HCT116 (cell line): ENCODE measurements at regions not wholly inside any gene's neighbourhood (a gene's known extent, or its start where the extent isn't known, plus 50 kb on each side); places are given as distances from the start of the nearest gene placed in this dataset.

Source experiments
- ATAC-seq: fragments of 200-7000 bp; cut with Tn5 transposase; 2 replicates; pipeline ENCODE4 v1.9.1; 2020; ENCODE audit warnings: mild to moderate bottlenecking, moderate library complexity
- BruUV-seq: library from RNA; stranded (reverse); fragments of 400-500 nt; replicated peaks from 2 replicates; lab custom pipeline; 2021; lab: Mats Ljungman, UMichigan
- CTCF ChIA-PET: fragments of 300-600 bp; sonication (Branson Sonifier 250); formaldehyde crosslinking; loops from one replicate; lab custom pipeline; 2021; ENCODE audit warnings: antibody characterized with exemption; lab: Charles Lee
- POLR2A ChIA-PET: fragments of 300-600, 350-600 bp; sonication (Branson Sonifier 250); formaldehyde crosslinking; loops from one replicate; lab custom pipeline; 2021; ENCODE audit warnings: antibody characterized with exemption; lab: Charles Lee
- RAD21 ChIA-PET, 2 experiments: fragments of 300-600 bp; sonication (Branson Sonifier 250); formaldehyde crosslinking; loops; one replicate each; lab custom pipeline; 2023; ENCODE audit warnings: low total read pairs in 2 of 2; ENCODE audit not compliant: uncharacterized antibody in 2 of 2, unreplicated experiment in 2 of 2, low non-redundant PET in 1 of 2; lab: Charles Lee
- DNase-seq: peaks from one replicate; pipeline ENCODE4 v3.0.0-alpha.2; 2010; ENCODE audit warnings: low read depth, low spot score
- H2AFZ ChIP-seq: fragments of 200-600 bp; shearing (Covaris generic), sonication (generic); 2 replicates; pipeline ENCODE4 v1.6.1; 2017; ENCODE audit warnings: low read depth, mixed run types, mixed read lengths, antibody characterized with exemption, low read length; ENCODE audit not compliant: poor library complexity, severe bottlenecking
- H3K27ac ChIP-seq: 2 replicates; pipeline ENCODE4 v1.5.1; 2012; ENCODE audit warnings: low read depth, low read length
- H3K27me3 ChIP-seq: fragments of 200-600 bp; sonication (generic); 2 replicates; pipeline ENCODE4 v1.6.1; 2016; ENCODE audit warnings: mixed run types, low read length, mixed read lengths; ENCODE audit not compliant: insufficient read depth
- H3K36me3 ChIP-seq, 2 experiments: fragments of 200-500 bp in 1 of 2; fragments of 200-600 bp in 1 of 2; sonication (Bioruptor generic) in 1 of 2; sonication (generic) in 1 of 2; 2 replicates each; pipeline versions ENCODE4 v1.5.1 to v1.6.1; 2014 to 2016; ENCODE audit warnings: low read length in 2 of 2, inconsistent platforms in 1 of 2, mixed read lengths in 1 of 2, mixed run types in 1 of 2; ENCODE audit not compliant: insufficient read depth in 2 of 2, control insufficient read depth in 1 of 2
- H3K4me1 ChIP-seq, 2 experiments: fragments of 200-600 bp in 1 of 2; sonication (generic) in 1 of 2; 2 replicates each; pipeline versions ENCODE4 v1.5.1 to v1.6.1; 2012 to 2017; ENCODE audit warnings: low read length in 2 of 2, inconsistent platforms in 1 of 2, mild to moderate bottlenecking in 1 of 2, mixed read lengths in 1 of 2, mixed run types in 1 of 2, moderate library complexity in 1 of 2; ENCODE audit not compliant: insufficient read depth in 2 of 2, control insufficient read depth in 1 of 2
- H3K4me2 ChIP-seq: fragments of 200-600 bp; sonication (generic); 2 replicates; pipeline ENCODE4 v1.6.1; 2017; ENCODE audit warnings: mixed run types, low read length, mixed read lengths
- H3K4me3 ChIP-seq, 2 experiments: fragments of 200-600 bp in 1 of 2; sonication (generic) in 1 of 2; replicated peaks in 1 of 2; 2 replicates each; pipeline ENCODE4 v1.5.1; 2011 to 2016; ENCODE audit warnings: low read length in 2 of 2, control low read depth in 1 of 2, low read depth in 1 of 2, mild to moderate bottlenecking in 1 of 2, mixed read lengths in 1 of 2, mixed run types in 1 of 2
- H3K79me2 ChIP-seq: fragments of 200-600 bp; sonication (generic); 2 replicates; pipeline ENCODE4 v1.6.1; 2017; ENCODE audit warnings: mild to moderate bottlenecking, mixed run types, low read length, moderate library complexity, mixed read lengths; ENCODE audit not compliant: insufficient read depth
- H3K9ac ChIP-seq: fragments of 200-600 bp; sonication (generic); 2 replicates; pipeline ENCODE4 v1.6.1; 2016; ENCODE audit warnings: low read length, mixed read lengths
- H3K9me2 ChIP-seq: fragments of 200-600 bp; sonication (generic), shearing (Covaris generic); 2 replicates; pipeline ENCODE4 v1.6.1; 2017; ENCODE audit warnings: mixed run types, mild to moderate bottlenecking, moderate library complexity; ENCODE audit not compliant: insufficient read depth
- H3K9me3 ChIP-seq, 2 experiments: fragments of 200-500 bp in 1 of 2; fragments of 200-600 bp in 1 of 2; sonication (Bioruptor generic) in 1 of 2; sonication (generic) in 1 of 2; 2 replicates each; pipeline ENCODE4 v1.6.1; 2014 to 2017; ENCODE audit warnings: low read length in 2 of 2, mixed read lengths in 2 of 2, inconsistent platforms in 1 of 2, low read depth in 1 of 2, mild to moderate bottlenecking in 1 of 2, mixed run types in 1 of 2, moderate library complexity in 1 of 2; ENCODE audit not compliant: control insufficient read depth in 1 of 2, insufficient read depth in 1 of 2
- H4K20me1 ChIP-seq: fragments of 200-600 bp; sonication (generic), shearing (Covaris generic); 2 replicates; pipeline ENCODE4 v1.6.1; 2017; ENCODE audit warnings: mixed run types, mild to moderate bottlenecking, moderate library complexity; ENCODE audit not compliant: insufficient read depth
- CEBPB ChIP-seq: IDR thresholded peaks from 2 replicates; pipeline ENCODE4 v1.6.1; 2012; ENCODE audit warnings: low read depth
- EGR1 ChIP-seq: IDR thresholded peaks from 2 replicates; pipeline ENCODE4 v1.6.1; 2012; ENCODE audit warnings: low read depth
- EZH2phosphoT487 ChIP-seq: fragments of 200-600 bp; IDR thresholded peaks from 2 replicates; pipeline ENCODE4 v1.6.1; 2018; ENCODE audit warnings: antibody characterized with exemption, borderline replicate concordance
- FOSL1 ChIP-seq: IDR thresholded peaks from 2 replicates; pipeline ENCODE4 v1.6.1; 2012; ENCODE audit warnings: low read depth
- JUND ChIP-seq: IDR thresholded peaks from 2 replicates; pipeline ENCODE4 v1.6.1; 2012
- MAX ChIP-seq: IDR thresholded peaks from 2 replicates; pipeline ENCODE4 v1.6.1; 2012
- POLR2A ChIP-seq: IDR thresholded peaks from 2 replicates; pipeline ENCODE4 v1.7.0; 2011; ENCODE audit warnings: borderline replicate concordance; ENCODE audit not compliant: insufficient read depth, insufficient read length; ENCODE audit errors: extremely low read depth
- POLR2AphosphoS5 ChIP-seq: IDR thresholded peaks from 2 replicates; pipeline ENCODE4 v1.6.1; 2011; ENCODE audit warnings: mild to moderate bottlenecking, low read depth, low read length, moderate library complexity
- REST ChIP-seq: IDR thresholded peaks from 2 replicates; pipeline ENCODE4 v1.6.1; 2012; ENCODE audit warnings: low read depth
- SP1 ChIP-seq: IDR thresholded peaks from 2 replicates; pipeline ENCODE4 v1.6.1; 2012; ENCODE audit warnings: low read depth
- SRF ChIP-seq: IDR thresholded peaks from 2 replicates; pipeline ENCODE4 v1.6.1; 2012; ENCODE audit warnings: low read depth
- YY1 ChIP-seq: IDR thresholded peaks from 2 replicates; pipeline ENCODE4 v1.6.1; 2011; ENCODE audit warnings: low read length, low read depth, moderate library complexity, mild to moderate bottlenecking; ENCODE audit not compliant: insufficient replicate concordance; ENCODE audit errors: extremely low read depth
- ZBTB33 ChIP-seq: IDR thresholded peaks from 2 replicates; pipeline ENCODE4 v1.6.1; 2011; ENCODE audit warnings: mild to moderate bottlenecking, low read length, moderate library complexity; ENCODE audit not compliant: insufficient replicate concordance; ENCODE audit errors: extremely low read depth
- ZFX ChIP-seq: fragments of 450-650 bp; IDR thresholded peaks from 2 replicates; pipeline ENCODE4 v1.6.1; 2017
- intact Hi-C: fragments of 100-400 bp; cut with micrococcal nuclease; formaldehyde crosslinking; loops from 2 replicates; pipeline ENCODE4 v1.10.0; 2022

- Histone ChIP-seq H3K27ac (no peak overlapping the region), H3K4me3 (no peak overlapping the region), H3K9me3 (no peaks in the 10 kb centered on the region), H3K4me2 (no peak overlapping the region), H3K4me1 (no peaks in the 10 kb centered on the region), H3K9ac (no peak overlapping the region), H3K79me2 (no peaks in the 10 kb centered on the region), H4K20me1 (no peaks in the 10 kb centered on the region), H3K27me3 (no peaks in the 10 kb centered on the region), H3K9me2 (no peaks in the 10 kb centered on the region), H2AFZ (no peak overlapping the region), H3K36me3 (no peaks in the 10 kb centered on the region)
- TF ChIP-seq YY1 = no peak
- TF ChIP-seq FOSL1 = no peak
- TF ChIP-seq EZH2phosphoT487 = no peak
- TF ChIP-seq JUND = no peak
- TF ChIP-seq MAX = no peak
- no peak for TF ChIP-seq CEBPB
- no peak for TF ChIP-seq POLR2AphosphoS5
- no peak for TF ChIP-seq ZBTB33
- TF ChIP-seq EGR1 = no peak
- no peak for TF ChIP-seq SP1
- TF ChIP-seq REST = no peak
- TF ChIP-seq SRF = no peak
- no peak for TF ChIP-seq POLR2A
- TF ChIP-seq ZFX = no peak
- ATAC-seq = no peak
- intact Hi-C loops = no loop called here
- DNase-seq = no peak
- CTCF ChIA-PET = no interaction called here
- BruUV-seq = no TSS peak
- RAD21 ChIA-PET = no interaction called here
- POLR2A ChIA-PET = no interaction called here
These were observed 295.0 kb upstream of the GULP1 start for GRCh38 chr2:187996630-187997029.
